A549 (cell line): ENCODE measurements at regions not wholly inside any gene's neighbourhood (a gene's known extent, or its start where the extent isn't known, plus 50 kb on each side); places are given as distances from the start of the nearest gene placed in this dataset.

ENCODE experiments used
- CBX2 ChIP-seq: fragments of 200-600 bp; sonication (generic); IDR thresholded peaks from 2 replicates; pipeline ENCODE4 v1.6.1; 2016; ENCODE audit warnings: low read depth, mild to moderate bottlenecking, borderline replicate concordance
- CEBPB ChIP-seq, 2 experiments: fragments of >200 bp in 1 of 2; sonication (Bioruptor Twin) in 1 of 2; formaldehyde crosslinking in 1 of 2; IDR thresholded peaks; 2 replicates each; pipeline ENCODE4 v1.6.1; 2012 to 2016
- CHD4 ChIP-seq: fragments of 200-600 bp; sonication (generic); IDR thresholded peaks from 2 replicates; pipeline ENCODE4 v1.6.1; 2016; ENCODE audit warnings: antibody characterized with exemption, mild to moderate bottlenecking, borderline replicate concordance
- EHF ChIP-seq: fragments of 250-450 bp; sonication (Bioruptor Pico); IDR thresholded peaks from 2 replicates; pipeline ENCODE4 v1.5.0; 2020; ENCODE audit warnings: mild to moderate bottlenecking
- HDAC2 ChIP-seq: fragments of 200-600 bp; sonication (generic); IDR thresholded peaks from 2 replicates; pipeline ENCODE4 v1.6.1; 2016
- KDM1A ChIP-seq: fragments of 200-600 bp; sonication (generic); IDR thresholded peaks from 2 replicates; pipeline ENCODE4 v1.6.1; 2016; ENCODE audit warnings: low read depth, mild to moderate bottlenecking
- MYC ChIP-seq: IDR thresholded peaks from 2 replicates; pipeline ENCODE4 v1.6.1; 2012; ENCODE audit warnings: mild to moderate bottlenecking, inconsistent platforms, low read length, improper control_type of control experiment, borderline replicate concordance
- NFE2L2 ChIP-seq: fragments of 150-350 bp; conservative IDR thresholded peaks from 2 replicates; pipeline ENCODE4 v1.6.1; 2014; ENCODE audit warnings: low read length
- NR3C1 ChIP-seq: fragments of >200 bp; sonication (Bioruptor Twin); formaldehyde crosslinking; IDR thresholded peaks from 3 replicates; pipeline ENCODE4 v1.6.1; 2017
- POLR2A ChIP-seq: IDR thresholded peaks from 2 replicates; pipeline ENCODE4 v1.6.1; 2012; ENCODE audit warnings: mild to moderate bottlenecking, low read length
- SMC3 ChIP-seq: fragments of >200 bp; sonication (Bioruptor Twin); formaldehyde crosslinking; IDR thresholded peaks from 3 replicates; pipeline ENCODE4 v1.6.1; 2018; ENCODE audit warnings: inconsistent platforms
- TF ChIP-seq, protein P1 (sequence below): fragments of 200-600 bp; sonication (generic); IDR thresholded peaks from 2 replicates; pipeline ENCODE4 v1.6.1; 2016; ENCODE audit warnings: antibody characterized with exemption, mild to moderate bottlenecking, moderate library complexity
- TF ChIP-seq, protein P2 (sequence below): fragments of >200 bp; sonication (Bioruptor Twin); formaldehyde crosslinking; IDR thresholded peaks from 3 replicates; pipeline ENCODE4 v1.5.1; 2016

DNA sequence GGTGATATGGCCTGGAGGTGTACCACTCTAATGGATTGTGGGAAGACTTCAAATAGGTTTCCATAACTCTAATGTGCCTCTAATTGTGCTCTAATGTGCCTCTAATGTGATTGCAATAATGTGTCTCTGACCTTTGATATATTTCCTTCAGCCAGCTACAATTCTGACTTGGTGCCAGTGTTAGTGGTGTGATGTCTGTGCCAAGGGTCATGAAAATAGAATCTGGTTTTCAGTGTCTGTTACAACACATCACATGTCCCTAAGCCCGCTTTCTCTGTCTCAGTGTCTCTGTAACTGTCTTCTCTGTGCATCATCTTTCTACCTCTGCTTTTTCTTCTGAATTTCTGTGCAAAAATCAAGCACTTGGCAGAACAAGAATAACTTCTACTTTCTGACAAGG lies 77.2 kb upstream of the ECI2 start:
- TF ChIP-seq, protein P1, sequence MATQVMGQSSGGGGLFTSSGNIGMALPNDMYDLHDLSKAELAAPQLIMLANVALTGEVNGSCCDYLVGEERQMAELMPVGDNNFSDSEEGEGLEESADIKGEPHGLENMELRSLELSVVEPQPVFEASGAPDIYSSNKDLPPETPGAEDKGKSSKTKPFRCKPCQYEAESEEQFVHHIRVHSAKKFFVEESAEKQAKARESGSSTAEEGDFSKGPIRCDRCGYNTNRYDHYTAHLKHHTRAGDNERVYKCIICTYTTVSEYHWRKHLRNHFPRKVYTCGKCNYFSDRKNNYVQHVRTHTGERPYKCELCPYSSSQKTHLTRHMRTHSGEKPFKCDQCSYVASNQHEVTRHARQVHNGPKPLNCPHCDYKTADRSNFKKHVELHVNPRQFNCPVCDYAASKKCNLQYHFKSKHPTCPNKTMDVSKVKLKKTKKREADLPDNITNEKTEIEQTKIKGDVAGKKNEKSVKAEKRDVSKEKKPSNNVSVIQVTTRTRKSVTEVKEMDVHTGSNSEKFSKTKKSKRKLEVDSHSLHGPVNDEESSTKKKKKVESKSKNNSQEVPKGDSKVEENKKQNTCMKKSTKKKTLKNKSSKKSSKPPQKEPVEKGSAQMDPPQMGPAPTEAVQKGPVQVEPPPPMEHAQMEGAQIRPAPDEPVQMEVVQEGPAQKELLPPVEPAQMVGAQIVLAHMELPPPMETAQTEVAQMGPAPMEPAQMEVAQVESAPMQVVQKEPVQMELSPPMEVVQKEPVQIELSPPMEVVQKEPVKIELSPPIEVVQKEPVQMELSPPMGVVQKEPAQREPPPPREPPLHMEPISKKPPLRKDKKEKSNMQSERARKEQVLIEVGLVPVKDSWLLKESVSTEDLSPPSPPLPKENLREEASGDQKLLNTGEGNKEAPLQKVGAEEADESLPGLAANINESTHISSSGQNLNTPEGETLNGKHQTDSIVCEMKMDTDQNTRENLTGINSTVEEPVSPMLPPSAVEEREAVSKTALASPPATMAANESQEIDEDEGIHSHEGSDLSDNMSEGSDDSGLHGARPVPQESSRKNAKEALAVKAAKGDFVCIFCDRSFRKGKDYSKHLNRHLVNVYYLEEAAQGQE: no peak
- TF ChIP-seq, protein P2, sequence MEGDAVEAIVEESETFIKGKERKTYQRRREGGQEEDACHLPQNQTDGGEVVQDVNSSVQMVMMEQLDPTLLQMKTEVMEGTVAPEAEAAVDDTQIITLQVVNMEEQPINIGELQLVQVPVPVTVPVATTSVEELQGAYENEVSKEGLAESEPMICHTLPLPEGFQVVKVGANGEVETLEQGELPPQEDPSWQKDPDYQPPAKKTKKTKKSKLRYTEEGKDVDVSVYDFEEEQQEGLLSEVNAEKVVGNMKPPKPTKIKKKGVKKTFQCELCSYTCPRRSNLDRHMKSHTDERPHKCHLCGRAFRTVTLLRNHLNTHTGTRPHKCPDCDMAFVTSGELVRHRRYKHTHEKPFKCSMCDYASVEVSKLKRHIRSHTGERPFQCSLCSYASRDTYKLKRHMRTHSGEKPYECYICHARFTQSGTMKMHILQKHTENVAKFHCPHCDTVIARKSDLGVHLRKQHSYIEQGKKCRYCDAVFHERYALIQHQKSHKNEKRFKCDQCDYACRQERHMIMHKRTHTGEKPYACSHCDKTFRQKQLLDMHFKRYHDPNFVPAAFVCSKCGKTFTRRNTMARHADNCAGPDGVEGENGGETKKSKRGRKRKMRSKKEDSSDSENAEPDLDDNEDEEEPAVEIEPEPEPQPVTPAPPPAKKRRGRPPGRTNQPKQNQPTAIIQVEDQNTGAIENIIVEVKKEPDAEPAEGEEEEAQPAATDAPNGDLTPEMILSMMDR: no peak
- TF ChIP-seq POLR2A (no peak), CEBPB (IDR thresholded peaks at IDR 0.05) (no peak), SMC3 (no peak), HDAC2 (no peak), KDM1A (no peak), EHF (CRISPR knock-in tag) (no peak), NR3C1 (no peak), MYC (no peak), CBX2 (no peak), NFE2L2 (no peak), CHD4 (no peak)
